HepG2 (cell line): ENCODE measurements at regions not wholly inside any gene's neighbourhood (a gene's known extent, or its start where the extent isn't known, plus 50 kb on each side); places are given as distances from the start of the nearest gene placed in this dataset.
"Not testable (repeated sequence)": the region's sequence is repeated elsewhere in the genome, so short reads cannot be mapped to it uniquely, and the experiment has no call there.

Experiments
- ATAC-seq: fragments of 200-7000 bp; cut with Tn5 transposase; 3 replicates; pipeline ENCODE4 v1.9.1; 2020; ENCODE audit warnings: mild to moderate bottlenecking, moderate library complexity
- BruUV-seq: library from RNA; stranded (reverse); fragments of 400-500 nt; replicated peaks from 2 replicates; lab custom pipeline; 2021; lab: Mats Ljungman, UMichigan
- CTCF ChIA-PET: fragments of 300-600 bp; formaldehyde crosslinking; extraction: SDS; loops from one replicate; lab custom pipeline; 2021; ENCODE audit warnings: low total read pairs, inconsistent platforms, low intra/inter-chr PET ratio; lab: Yijun Ruan, JAX
- POLR2A ChIA-PET: fragments of 350-600 bp; sonication (Branson Sonifier 250); formaldehyde crosslinking; loops from one replicate; lab custom pipeline; 2020; ENCODE audit warnings: antibody characterized with exemption, inconsistent platforms; lab: Yijun Ruan, JAX
- DNase-seq: peaks from one replicate; pipeline ENCODE4 v3.0.0-alpha.2; 2015; ENCODE audit warnings: low spot score
- FAIRE-seq: peaks from 3 replicates; lab custom pipeline; 2011; peaks lifted over from hg19 to GRCh38; lab: Jason Lieb, UNC
- H2AFZ ChIP-seq: one replicate; pipeline ENCODE4 v1.6.1; 2011; ENCODE audit warnings: low read length, inconsistent platforms
- H3K27ac ChIP-seq: fragments of 300-600 bp; 3 replicates; pipeline ENCODE4 v1.8.0; 2011; ENCODE audit warnings: mixed run types, mild to moderate bottlenecking, mixed read lengths, low read length, inconsistent platforms; ENCODE audit not compliant: insufficient read depth; ENCODE audit errors: extremely low read length
- H3K27me3 ChIP-seq, 2 experiments: fragments of 200-600 bp in 1 of 2; 2 replicates in 1 of 2; 3 replicates in 1 of 2; pipeline versions ENCODE4 v1.6.0 to v1.8.0; 2011; ENCODE audit warnings: low read length in 2 of 2, mild to moderate bottlenecking in 2 of 2, moderate library complexity in 2 of 2, inconsistent platforms in 1 of 2; ENCODE audit not compliant: insufficient read depth in 2 of 2, control insufficient read depth in 1 of 2
- H3K36me3 ChIP-seq, 2 experiments: fragments of 200-600 bp in 1 of 2; replicated peaks in 1 of 2; 2 replicates in 1 of 2; 3 replicates in 1 of 2; pipeline versions ENCODE4 v1.5.1 to v1.8.0; 2011; ENCODE audit warnings: low read length in 2 of 2, inconsistent platforms in 1 of 2; ENCODE audit not compliant: insufficient read depth in 2 of 2, control insufficient read depth in 1 of 2
- H3K4me1 ChIP-seq: 2 replicates; pipeline ENCODE4 v1.5.1; 2012; ENCODE audit warnings: low read length, inconsistent platforms; ENCODE audit not compliant: insufficient read depth
- H3K4me2 ChIP-seq: 2 replicates; pipeline ENCODE4 v1.6.0; 2011; ENCODE audit warnings: low read depth, low read length, inconsistent platforms
- H3K4me3 ChIP-seq, 3 experiments: fragments of 200-600 bp in 1 of 3; sonication (generic), shearing (Covaris generic) in 1 of 3; replicated peaks in 1 of 3; 2 replicates each; pipeline ENCODE4 v1.5.1; 2011 to 2016; ENCODE audit warnings: low read length in 3 of 3, inconsistent platforms in 2 of 3, low read depth in 2 of 3, mild to moderate bottlenecking in 2 of 3, control low read depth in 1 of 3, mixed read lengths in 1 of 3; ENCODE audit not compliant: insufficient read depth in 1 of 3
- H3K79me2 ChIP-seq: one replicate; pipeline ENCODE4 v1.6.1; 2011; ENCODE audit warnings: low read length, inconsistent platforms; ENCODE audit not compliant: insufficient read depth
- H3K9ac ChIP-seq: 2 replicates; pipeline ENCODE4 v1.6.0; 2011; ENCODE audit warnings: mild to moderate bottlenecking, low read depth, low read length, inconsistent platforms; ENCODE audit not compliant: insufficient read depth
- H3K9me3 ChIP-seq: 2 replicates; pipeline ENCODE4 v1.5.1; 2012; ENCODE audit warnings: mild to moderate bottlenecking, low read length
- H4K20me1 ChIP-seq: 2 replicates; pipeline ENCODE4 v1.6.0; 2011; ENCODE audit warnings: inconsistent platforms, mild to moderate bottlenecking, low read length, moderate library complexity; ENCODE audit not compliant: insufficient read depth
- CEBPB ChIP-seq: IDR thresholded peaks from 2 replicates; pipeline ENCODE4 v1.6.1; 2011; ENCODE audit warnings: low read depth, low read length, improper control_type of control experiment, borderline replicate concordance
- HOXA9 ChIP-seq: sonication (generic); formaldehyde crosslinking; IDR thresholded peaks from 2 replicates; pipeline ENCODE4 v1.8.1; 2022; ENCODE audit warnings: missing genetic modification reagents, mild to moderate bottlenecking, moderate library complexity, borderline replicate concordance
- KDM1A ChIP-seq: IDR thresholded peaks from 2 replicates; pipeline ENCODE4 v1.6.1; 2016; ENCODE audit warnings: missing compliant biosample characterization
- MED8 ChIP-seq: sonication (generic); formaldehyde crosslinking; IDR thresholded peaks from 2 replicates; pipeline ENCODE4 v1.8.1; 2023; ENCODE audit warnings: mild to moderate bottlenecking, missing genetic modification reagents; ENCODE audit not compliant: insufficient replicate concordance
- PAX8 ChIP-seq: sonication (generic); formaldehyde crosslinking; IDR thresholded peaks from 2 replicates; pipeline ENCODE4 v1.8.0; 2022; ENCODE audit warnings: mild to moderate bottlenecking, missing genetic modification reagents, borderline replicate concordance
- SOX13 ChIP-seq, 3 experiments: fragments of 450-650 bp in 1 of 3; sonication (generic) in 1 of 3; formaldehyde crosslinking in 1 of 3; IDR thresholded peaks in 2 of 3; conservative IDR thresholded peaks in 1 of 3; 2 replicates each; pipeline versions ENCODE4 v1.5.0 to v1.6.1; 2016 to 2020; ENCODE audit warnings: antibody characterized with exemption in 1 of 3, mild to moderate bottlenecking in 1 of 3, missing compliant biosample characterization in 1 of 3, missing genetic modification reagents in 1 of 3, moderate library complexity in 1 of 3
- ZMYM3 ChIP-seq: sonication (generic); formaldehyde crosslinking; IDR thresholded peaks from 2 replicates; pipeline ENCODE4 v1.5.1; 2020; ENCODE audit warnings: mild to moderate bottlenecking, missing genetic modification reagents
- ZMYM4 ChIP-seq: sonication (generic); formaldehyde crosslinking; IDR thresholded peaks from 2 replicates; pipeline ENCODE4 v1.8.1; 2023; ENCODE audit warnings: mild to moderate bottlenecking, missing genetic modification reagents
- WGBS: methylation state at CpG from one replicate; pipeline ENCODE4 v1.1.6; 2017; ENCODE audit warnings: low lambda C conversion rate; 5-methylcytosine and 5-hydroxymethylcytosine counted together
- in situ Hi-C: cut with HindIII; loops from 2 replicates; pipeline ENCODE4 v1.10.0; 2017; ENCODE audit warnings: low pct_unique_long_range_greater_than_20kb; ENCODE audit not compliant: extremely low pct_ligation_motif_present
- intact Hi-C: fragments of 100-400 bp; cut with micrococcal nuclease; formaldehyde crosslinking; loops from one replicate; pipeline ENCODE4 v1.10.0; 2022; ENCODE audit not compliant: unreplicated experiment
- TF ChIP-seq, protein P1 (sequence below), 2 experiments: sonication (generic) in 1 of 2; formaldehyde crosslinking in 1 of 2; IDR thresholded peaks; 2 replicates each; pipeline versions ENCODE4 v1.6.1 to v1.9.0; 2014 to 2022; ENCODE audit warnings: antibody characterized with exemption in 1 of 2, borderline replicate concordance in 1 of 2, inconsistent platforms in 1 of 2, low read depth in 1 of 2, missing genetic modification reagents in 1 of 2
- TF ChIP-seq, protein P2 (sequence below): sonication (generic); formaldehyde crosslinking; IDR thresholded peaks from 2 replicates; pipeline ENCODE4 v1.4.0; 2020; ENCODE audit warnings: mild to moderate bottlenecking, missing genetic modification reagents

GRCh38 chr2:63725212-63725611, 116.5 kb upstream of the UGP2 start:
- ATAC-seq, H3K9ac ChIP-seq, H3K4me2 ChIP-seq, H2AFZ ChIP-seq, H3K27ac ChIP-seq, CTCF ChIA-PET, DNase-seq, H3K9me3 ChIP-seq, H3K4me3 ChIP-seq, intact Hi-C loops, in situ Hi-C loops: not testable (repeated sequence)
- WGBS = 90% methylated on average over 1 of the region's 1 CpG
- TF ChIP-seq KDM1A = 0 out of 2 replicates have a peak, but pooled peaks have one; percentile 25
- 0 out of 2 replicates have a peak, but pooled peaks have one; percentile 21 for TF ChIP-seq ZMYM3 (CRISPR knock-in tag)
- TF ChIP-seq, all 625 proteins: peak for 2; not testable (repeated sequence) for 623
- H3K36me3 ChIP-seq, H4K20me1 ChIP-seq, BruUV-seq, H3K27me3 ChIP-seq, H3K79me2 ChIP-seq, FAIRE-seq, POLR2A ChIA-PET: not testable (repeated sequence)
- peaks cover 43% of the 10 kb centered on the region for H3K4me1 ChIP-seq

GRCh38 chr2:63729362-63729761, 112.3 kb upstream of the UGP2 start:
- BruUV-seq = no TSS peak
- no peak for DNase-seq
- Histone ChIP-seq H3K9me3 (no peaks in the 10 kb centered on the region), H4K20me1 (no peaks in the 10 kb centered on the region), H3K36me3 (no peaks in the 10 kb centered on the region), H3K9ac (no peak overlapping the region), H3K4me1 (peaks cover 32% of the 10 kb centered on the region), H3K4me3 (no peak overlapping the region), H3K27me3 (no peaks in the 10 kb centered on the region), H3K4me2 (no peak overlapping the region), H3K27ac (no peak overlapping the region)
- in situ Hi-C loops = no loop called here
- no peak for FAIRE-seq
- WGBS = 83% methylated on average over 1 of the region's 1 CpG
- ChIA-PET POLR2A (no interaction called here), CTCF (no interaction called here)
- intact Hi-C loops = no loop called here
- ATAC-seq = no peak
- TF ChIP-seq, protein P1, sequence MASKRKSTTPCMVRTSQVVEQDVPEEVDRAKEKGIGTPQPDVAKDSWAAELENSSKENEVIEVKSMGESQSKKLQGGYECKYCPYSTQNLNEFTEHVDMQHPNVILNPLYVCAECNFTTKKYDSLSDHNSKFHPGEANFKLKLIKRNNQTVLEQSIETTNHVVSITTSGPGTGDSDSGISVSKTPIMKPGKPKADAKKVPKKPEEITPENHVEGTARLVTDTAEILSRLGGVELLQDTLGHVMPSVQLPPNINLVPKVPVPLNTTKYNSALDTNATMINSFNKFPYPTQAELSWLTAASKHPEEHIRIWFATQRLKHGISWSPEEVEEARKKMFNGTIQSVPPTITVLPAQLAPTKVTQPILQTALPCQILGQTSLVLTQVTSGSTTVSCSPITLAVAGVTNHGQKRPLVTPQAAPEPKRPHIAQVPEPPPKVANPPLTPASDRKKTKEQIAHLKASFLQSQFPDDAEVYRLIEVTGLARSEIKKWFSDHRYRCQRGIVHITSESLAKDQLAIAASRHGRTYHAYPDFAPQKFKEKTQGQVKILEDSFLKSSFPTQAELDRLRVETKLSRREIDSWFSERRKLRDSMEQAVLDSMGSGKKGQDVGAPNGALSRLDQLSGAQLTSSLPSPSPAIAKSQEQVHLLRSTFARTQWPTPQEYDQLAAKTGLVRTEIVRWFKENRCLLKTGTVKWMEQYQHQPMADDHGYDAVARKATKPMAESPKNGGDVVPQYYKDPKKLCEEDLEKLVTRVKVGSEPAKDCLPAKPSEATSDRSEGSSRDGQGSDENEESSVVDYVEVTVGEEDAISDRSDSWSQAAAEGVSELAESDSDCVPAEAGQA (IDR thresholded peaks at IDR 0.05; ENCODE audit: low read depth) = no peak
- TF ChIP-seq, protein P1 (CRISPR knock-in tag; IDR thresholded peaks at IDR 0.05; ENCODE audit: borderline replicate concordance) = no peak
- TF ChIP-seq ZMYM4 (CRISPR knock-in tag) = 0 out of 2 replicates have a peak, but pooled peaks have one; percentile 11
- TF ChIP-seq MED8 (CRISPR knock-in tag) = no peak
- TF ChIP-seq CEBPB = peak; percentile 41; the same call in 1 of the 2 replicates
- TF ChIP-seq SOX13 (IDR thresholded peaks at IDR 0.05) = no peak
- TF ChIP-seq SOX13 (CRISPR knock-in tag; conservative IDR thresholded peaks at IDR 0.05 in 1 of 2, IDR thresholded peaks at IDR 0.05 in 1 of 2) = peak in 1 of 2 experiments; percentile 31; a peak in 1 of 4 replicates
- no peak for TF ChIP-seq PAX8
- TF ChIP-seq, protein P2, sequence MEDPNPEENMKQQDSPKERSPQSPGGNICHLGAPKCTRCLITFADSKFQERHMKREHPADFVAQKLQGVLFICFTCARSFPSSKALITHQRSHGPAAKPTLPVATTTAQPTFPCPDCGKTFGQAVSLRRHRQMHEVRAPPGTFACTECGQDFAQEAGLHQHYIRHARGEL (CRISPR knock-in tag) = no peak
- no peak for TF ChIP-seq HOXA9
- TF ChIP-seq, all 625 proteins: peak for 3
- Histone ChIP-seq H2AFZ (no peak overlapping the region), H3K79me2 (no peaks in the 10 kb centered on the region)
